Natural killer cell (primary cell): ENCODE measurements at regions not wholly inside any gene's neighbourhood (a gene's known extent, or its start where the extent isn't known, plus 50 kb on each side); places are given as distances from the start of the nearest gene placed in this dataset.
A peak's percentile ranks its signal among the peaks of the same experiment; 100 is the strongest.

Source experiments
- ATAC-seq, 3 donors: fragments of 150-1000 bp in 2 of 3; fragments of 200-7000 bp in 1 of 3; cut with Tn5 transposase; 1 replicate in 1 of 3; 2 replicates in 2 of 3; pipeline ENCODE4 v1.10.0; 2021; ENCODE audit warnings: mild to moderate bottlenecking in 2 of 3, moderate library complexity in 2 of 3
- DNase-seq, 2 donors: peaks; one replicate each; pipeline versions ENCODE4 v3.0.0 to v3.0.0-alpha.2; 2013 to 2021; ENCODE audit warnings: mixed read lengths in 1 of 2
- H3K27ac ChIP-seq: one replicate; pipeline ENCODE4 v1.5.1; 2013; ENCODE audit warnings: mild to moderate bottlenecking, low read length
- H3K27me3 ChIP-seq: one replicate; pipeline ENCODE4 v1.6.1; 2013; ENCODE audit warnings: low read length; ENCODE audit not compliant: control insufficient read depth, insufficient read depth
- H3K36me3 ChIP-seq: one replicate; pipeline ENCODE4 v1.6.1; 2013; ENCODE audit warnings: low read length; ENCODE audit not compliant: control insufficient read depth, insufficient read depth
- H3K4me1 ChIP-seq: one replicate; pipeline ENCODE4 v1.6.1; 2013; ENCODE audit warnings: low read length; ENCODE audit not compliant: control insufficient read depth, insufficient read depth
- H3K4me3 ChIP-seq: one replicate; pipeline ENCODE4 v1.5.1; 2013; ENCODE audit warnings: low read length
- H3K9me3 ChIP-seq: one replicate; pipeline ENCODE4 v1.6.1; 2013; ENCODE audit warnings: low read length; ENCODE audit not compliant: control insufficient read depth, insufficient read depth
- H3K27ac Mint-ChIP-seq, 2 donors: one replicate each; pipeline ENCODE4 v1.8.0; 2022; ENCODE audit warnings: mild to moderate bottlenecking in 2 of 2, mixed read lengths in 2 of 2, moderate library complexity in 1 of 2
- H3K27me3 Mint-ChIP-seq, 2 donors: one replicate each; pipeline ENCODE4 v1.8.0; 2022; ENCODE audit warnings: low read depth in 2 of 2, mixed read lengths in 2 of 2
- H3K36me3 Mint-ChIP-seq: one replicate; pipeline ENCODE4 v1.8.0; 2022; ENCODE audit warnings: mixed read lengths
- H3K4me1 Mint-ChIP-seq, 2 donors: one replicate each; pipeline ENCODE4 v1.8.0; 2022; ENCODE audit warnings: mixed read lengths in 2 of 2
- H3K4me3 Mint-ChIP-seq: one replicate; pipeline ENCODE4 v1.8.0; 2022; ENCODE audit warnings: mild to moderate bottlenecking, moderate library complexity, mixed read lengths
- H3K9me3 Mint-ChIP-seq, 2 donors: one replicate each; pipeline ENCODE4 v1.8.0; 2022; ENCODE audit warnings: mixed read lengths in 2 of 2
- WGBS: methylation state at CpG from one replicate; pipeline ENCODE4 v1.1.7; 2013; ENCODE audit warnings: missing lambda C conversion rate; ENCODE audit not compliant: insufficient coverage; 5-methylcytosine and 5-hydroxymethylcytosine counted together
- intact Hi-C: fragments of 100-400 bp; cut with micrococcal nuclease; formaldehyde crosslinking; loops from one replicate; pipeline ENCODE4 v1.14.2; 2022
- TF ChIP-seq, protein P1 (sequence below): fragments of 200-600 bp; IDR thresholded peaks from one replicate; pipeline ENCODE4 v1.8.0; 2022; ENCODE audit warnings: antibody characterized with exemption

DNA sequence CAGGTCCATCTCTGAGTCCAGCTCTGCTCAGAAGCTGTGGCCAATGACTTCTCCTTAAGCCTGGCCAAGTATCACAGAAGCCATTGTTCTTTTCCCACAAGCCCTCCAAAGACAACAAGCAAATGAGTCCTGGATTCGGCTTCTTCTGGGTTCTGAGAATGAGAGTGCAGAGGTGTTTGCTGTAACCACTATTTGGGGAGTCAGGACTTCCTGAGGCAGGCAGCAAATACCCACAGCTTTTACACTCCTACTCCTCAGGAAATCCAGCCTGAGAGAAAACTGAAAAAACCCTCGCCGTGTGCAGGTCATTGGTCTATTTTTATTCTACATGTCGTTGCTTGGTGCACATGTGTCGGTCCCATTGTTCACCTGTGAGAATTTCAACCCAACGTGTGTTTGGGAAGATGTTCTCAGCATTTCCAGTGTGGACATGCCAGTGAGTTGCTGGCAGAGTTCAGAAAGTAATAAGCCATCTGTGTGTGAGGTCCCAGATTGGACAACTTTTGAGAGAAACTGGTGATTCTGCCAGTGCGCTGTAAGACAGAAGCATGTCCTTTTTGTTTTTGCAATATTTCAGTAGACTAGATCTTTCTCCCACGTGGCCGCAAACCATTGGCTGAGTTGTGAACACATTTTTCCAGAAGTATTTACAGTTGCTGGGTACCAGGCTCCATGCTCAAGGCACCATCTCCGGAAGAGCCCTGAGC, 121.6 kb upstream of the LYZL2 start:
- H3K4me3 Mint-ChIP-seq, result no peak overlapping the region
- H3K4me1 Mint-ChIP-seq, result peaks cover 10 to 14% of the 10 kb centered on the region in 2 donors
- Histone ChIP-seq H3K36me3 (no peaks in the 10 kb centered on the region), H3K27ac (no peak overlapping the region), H3K27me3 (no peaks in the 10 kb centered on the region), H3K4me1 (peaks cover 62% of the 10 kb centered on the region), H3K9me3 (no peaks in the 10 kb centered on the region), H3K4me3 (no peak overlapping the region)
- H3K27ac Mint-ChIP-seq, result no peak overlapping the region
- peak in 1 of 2 donors; percentile 37 for DNase-seq
- no peak for ATAC-seq
- WGBS, result 34% methylated on average over 9 of the region's 10 CpGs
- H3K36me3 Mint-ChIP-seq, result no peaks in the 10 kb centered on the region
- intact Hi-C loops, result no loop called here
- TF ChIP-seq, protein P1, sequence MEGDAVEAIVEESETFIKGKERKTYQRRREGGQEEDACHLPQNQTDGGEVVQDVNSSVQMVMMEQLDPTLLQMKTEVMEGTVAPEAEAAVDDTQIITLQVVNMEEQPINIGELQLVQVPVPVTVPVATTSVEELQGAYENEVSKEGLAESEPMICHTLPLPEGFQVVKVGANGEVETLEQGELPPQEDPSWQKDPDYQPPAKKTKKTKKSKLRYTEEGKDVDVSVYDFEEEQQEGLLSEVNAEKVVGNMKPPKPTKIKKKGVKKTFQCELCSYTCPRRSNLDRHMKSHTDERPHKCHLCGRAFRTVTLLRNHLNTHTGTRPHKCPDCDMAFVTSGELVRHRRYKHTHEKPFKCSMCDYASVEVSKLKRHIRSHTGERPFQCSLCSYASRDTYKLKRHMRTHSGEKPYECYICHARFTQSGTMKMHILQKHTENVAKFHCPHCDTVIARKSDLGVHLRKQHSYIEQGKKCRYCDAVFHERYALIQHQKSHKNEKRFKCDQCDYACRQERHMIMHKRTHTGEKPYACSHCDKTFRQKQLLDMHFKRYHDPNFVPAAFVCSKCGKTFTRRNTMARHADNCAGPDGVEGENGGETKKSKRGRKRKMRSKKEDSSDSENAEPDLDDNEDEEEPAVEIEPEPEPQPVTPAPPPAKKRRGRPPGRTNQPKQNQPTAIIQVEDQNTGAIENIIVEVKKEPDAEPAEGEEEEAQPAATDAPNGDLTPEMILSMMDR, result no peak
- H3K27me3 Mint-ChIP-seq, result peaks cover 0 to 3% of the 10 kb centered on the region in 2 donors
- H3K9me3 Mint-ChIP-seq, result no peaks in the 10 kb centered on the region

DNA sequence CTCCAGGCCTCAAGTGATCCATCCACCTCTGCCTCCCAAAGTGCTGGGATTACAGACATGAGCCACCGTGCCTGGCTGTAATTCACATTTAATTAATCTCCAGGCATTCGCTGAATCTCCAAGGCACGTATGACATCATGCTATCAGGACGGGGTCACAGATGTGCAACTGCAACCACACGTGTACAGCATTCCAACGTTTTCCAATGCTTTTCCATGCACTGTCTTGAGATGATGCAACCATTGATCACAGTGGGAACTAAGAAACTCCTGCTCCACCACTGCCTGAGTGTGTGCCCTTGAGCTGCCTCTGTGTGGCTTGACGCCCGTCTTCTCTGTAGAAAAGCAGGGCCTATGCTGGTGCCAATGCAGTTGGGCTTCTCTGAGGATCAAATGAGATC, 119.8 kb upstream of the LYZL2 start:
- H3K4me3 Mint-ChIP-seq, result no peak overlapping the region
- H3K4me1 Mint-ChIP-seq, result peaks cover 10 to 14% of the 10 kb centered on the region in 2 donors
- DNase-seq, result no peak
- ATAC-seq, result no peak
- peaks cover 55% of the 10 kb centered on the region for H3K4me1 ChIP-seq
- TF ChIP-seq, protein P1, result no peak
- H3K27me3 ChIP-seq, result no peaks in the 10 kb centered on the region
- H3K27ac ChIP-seq, result no peak overlapping the region
- no peaks in the 10 kb centered on the region for H3K9me3 ChIP-seq
- H3K27ac Mint-ChIP-seq, result no peak overlapping the region
- no peaks in the 10 kb centered on the region for H3K9me3 Mint-ChIP-seq
- 83% methylated on average over 8 of the region's 8 CpGs for WGBS
- H3K27me3 Mint-ChIP-seq, result peaks cover 0 to 3% of the 10 kb centered on the region in 2 donors
- no peaks in the 10 kb centered on the region for H3K36me3 Mint-ChIP-seq
- intact Hi-C loops, result no loop called here
- no peaks in the 10 kb centered on the region for H3K36me3 ChIP-seq
- H3K4me3 ChIP-seq, result no peak overlapping the region

DNA sequence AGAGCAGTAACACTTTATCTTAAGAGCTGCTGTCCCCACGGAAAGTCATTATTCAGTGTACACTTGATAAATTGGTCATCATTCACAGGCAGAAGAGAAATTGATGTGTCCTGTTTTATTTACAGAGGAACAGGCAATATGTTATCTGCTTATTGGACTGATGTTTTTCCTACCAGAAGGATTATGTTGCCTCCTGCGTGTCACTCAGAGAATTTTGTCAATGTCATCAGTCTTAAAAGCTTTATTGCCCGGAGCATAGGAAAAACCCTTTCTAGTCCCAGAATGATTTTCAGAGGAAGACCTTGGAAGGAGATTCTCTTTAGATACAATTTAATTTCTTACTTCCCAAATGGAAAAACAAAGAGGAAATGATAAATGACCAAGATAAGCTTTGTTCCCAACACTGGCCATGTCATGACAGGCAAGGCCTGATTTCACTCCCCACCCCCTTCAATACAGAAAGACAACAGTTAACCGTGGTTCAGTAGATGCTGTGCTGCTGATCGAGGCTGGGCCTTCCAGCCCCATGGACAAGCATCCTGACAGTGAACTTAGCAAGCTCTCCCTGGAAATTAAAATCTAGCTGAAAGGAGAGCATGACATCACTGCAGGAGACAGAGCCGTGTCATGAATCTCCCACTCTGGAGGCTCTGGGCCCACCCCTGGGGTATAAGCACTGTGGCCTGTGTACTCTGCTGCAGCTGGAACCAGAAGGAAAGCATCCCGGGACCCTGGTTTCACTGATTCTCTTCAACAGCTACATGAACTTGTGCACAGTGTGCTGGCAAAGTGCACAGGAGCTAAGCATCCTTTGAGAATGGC, 118.8 kb upstream of the LYZL2 start:
- no peaks in the 10 kb centered on the region for H3K36me3 ChIP-seq
- DNase-seq, result no peak
- Mint-ChIP-seq H3K27me3 (peaks cover 0 to 3% of the 10 kb centered on the region in 2 donors), H3K36me3 (no peaks in the 10 kb centered on the region), H3K27ac (no peak overlapping the region), H3K4me3 (no peak overlapping the region), H3K9me3 (no peaks in the 10 kb centered on the region), H3K4me1 (peaks cover 10 to 14% of the 10 kb centered on the region in 2 donors)
- WGBS, result 89% methylated on average over 6 of the region's 7 CpGs
- intact Hi-C loops, result no loop called here
- no peak overlapping the region for H3K27ac ChIP-seq
- no peak for ATAC-seq
- TF ChIP-seq, protein P1, result no peak
- peaks cover 51% of the 10 kb centered on the region for H3K4me1 ChIP-seq
- no peak overlapping the region for H3K4me3 ChIP-seq
- H3K9me3 ChIP-seq, result no peaks in the 10 kb centered on the region
- H3K27me3 ChIP-seq, result no peaks in the 10 kb centered on the region
